ENCODE measurements at regions not wholly inside any gene's neighbourhood (a gene's known extent, or its start where the extent isn't known, plus 50 kb on each side); places are given as distances from the start of the nearest gene placed in this dataset.

- Histone ChIP-seq H3K4me2 (ENCODE audit: low read depth, low read length) (no peak overlapping the region), H3K36me3 (ENCODE audit: control insufficient read depth, insufficient read depth, low read length) (no peaks in the 10 kb centered on the region), H4K5ac (ENCODE audit: low read depth, low read length) (no peak overlapping the region), H2AFZ (replicated peaks; ENCODE audit: low read length, poor library complexity) (no peak overlapping the region), H4K91ac (ENCODE audit: insufficient read depth, low read depth, low read length) (no peak overlapping the region), H3K79me1 (ENCODE audit: low read depth in 1 of 2, low read length in 2 of 2) (no peaks in the 10 kb centered on the region), H3K14ac (replicated peaks; ENCODE audit: low read depth, low read length) (no peak overlapping the region), H3K23ac (ENCODE audit: low read depth, low read length) (no peak overlapping the region), H3K4me1 (ENCODE audit: control insufficient read depth, insufficient read depth, low read length) (no peaks in the 10 kb centered on the region), H3K9me1 (ENCODE audit: insufficient read depth, low read length) (no peaks in the 10 kb centered on the region), H3K4ac (ENCODE audit: low read depth, low read length) (no peak overlapping the region), H3K27me3 (ENCODE audit: control insufficient read depth, insufficient read depth, low read length) (no peaks in the 10 kb centered on the region), H3K18ac (ENCODE audit: low read depth, low read length) (no peak overlapping the region), H2BK5ac (ENCODE audit: low read depth, low read length, poor library complexity, severe bottlenecking) (no peak overlapping the region), H3K27ac (ENCODE audit: insufficient read depth, low read length) (no peak overlapping the region), H4K8ac (ENCODE audit: low read depth in 2 of 2, low read length in 2 of 2) (no peak overlapping the region), H2BK15ac (ENCODE audit: low read depth, low read length) (no peak overlapping the region), H3K4me3 (ENCODE audit: insufficient read depth, low read depth, low read length) (no peak overlapping the region), H2BK20ac (ENCODE audit: low read depth, low read length) (no peak overlapping the region), H2BK120ac (ENCODE audit: low read depth, low read length) (no peak overlapping the region), H3K9ac (ENCODE audit: low read depth, low read length) (no peak overlapping the region), H2AK5ac (ENCODE audit: low read depth, low read length) (no peak overlapping the region), H3K9me3 (ENCODE audit: control insufficient read depth, insufficient read depth, low read length) (peaks cover 15% of the 10 kb centered on the region), H2AK9ac (replicated peaks; ENCODE audit: low read depth, low read length, poor library complexity) (no peak overlapping the region), H4K20me1 (ENCODE audit: insufficient read depth, low read length) (no peaks in the 10 kb centered on the region), H3K56ac (ENCODE audit: extremely low read depth, insufficient read depth, low read length) (no peak overlapping the region)
- dilution Hi-C loops (cut with HindIII; ENCODE audit: low sequenced_read_pairs, unreplicated experiment), result no loop called here
- ChIA-PET POLR2A (ENCODE audit: unreplicated experiment) (no interaction called here), CTCF (no interaction called here)
- BruUV-seq (replicated peaks), result no TSS peak
- ATAC-seq (ENCODE audit: low read depth) (no peak), DNase-seq (no peak)
- intact Hi-C loops (cut with micrococcal nuclease), result no loop called here
- in situ Hi-C loops (cut with MboI; ENCODE audit: low sequenced_read_pairs), result no loop called here
- peak; percentile 53 for TF ChIP-seq CEBPB (IDR thresholded peaks at IDR 0.05; ENCODE audit: low read depth, low read length)
- no peak for TF ChIP-seq MAFK (IDR thresholded peaks at IDR 0.05; ENCODE audit: low read depth, low read length)
- WGBS, 2 experiments (ENCODE audit: extremely low coverage in 2 of 2, insufficient read length in 1 of 2), result no CpG with 5 or more reads among the region's 3 CpGs
Observed at GRCh38 chr16:7209598-7209997, 123.0 kb upstream of the RBFOX1 start.
